ENCODE measurements at regions not wholly inside any gene's neighbourhood (a gene's known extent, or its start where the extent isn't known, plus 50 kb on each side); places are given as distances from the start of the nearest gene placed in this dataset.

DNA sequence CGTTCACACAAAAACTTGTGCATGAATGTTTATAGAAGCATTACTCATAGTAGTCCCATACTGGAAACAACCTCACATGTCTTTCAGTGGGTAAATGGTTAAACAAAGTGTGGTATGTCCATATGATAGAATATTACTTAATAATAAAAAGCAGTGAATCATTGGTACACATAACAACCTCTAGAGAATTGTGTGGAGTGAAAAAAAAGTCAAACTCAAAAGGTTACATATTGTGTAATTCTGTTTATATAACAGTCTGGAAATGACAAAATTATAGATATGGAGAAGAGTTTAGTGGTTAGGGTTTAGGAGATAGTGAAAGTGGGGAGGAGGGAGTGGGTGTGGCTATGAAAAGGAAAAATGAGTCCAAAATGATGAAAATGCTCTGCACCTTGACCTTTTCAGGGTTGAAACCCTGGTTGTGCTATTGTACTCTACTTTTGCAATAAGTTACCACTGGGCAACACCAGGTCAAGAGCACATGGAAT, 243.4 kb upstream of the DDI1 start:
- ChIA-PET POLR2A (no interaction called here), CTCF (no interaction called here)
- TF ChIP-seq, protein P1, sequence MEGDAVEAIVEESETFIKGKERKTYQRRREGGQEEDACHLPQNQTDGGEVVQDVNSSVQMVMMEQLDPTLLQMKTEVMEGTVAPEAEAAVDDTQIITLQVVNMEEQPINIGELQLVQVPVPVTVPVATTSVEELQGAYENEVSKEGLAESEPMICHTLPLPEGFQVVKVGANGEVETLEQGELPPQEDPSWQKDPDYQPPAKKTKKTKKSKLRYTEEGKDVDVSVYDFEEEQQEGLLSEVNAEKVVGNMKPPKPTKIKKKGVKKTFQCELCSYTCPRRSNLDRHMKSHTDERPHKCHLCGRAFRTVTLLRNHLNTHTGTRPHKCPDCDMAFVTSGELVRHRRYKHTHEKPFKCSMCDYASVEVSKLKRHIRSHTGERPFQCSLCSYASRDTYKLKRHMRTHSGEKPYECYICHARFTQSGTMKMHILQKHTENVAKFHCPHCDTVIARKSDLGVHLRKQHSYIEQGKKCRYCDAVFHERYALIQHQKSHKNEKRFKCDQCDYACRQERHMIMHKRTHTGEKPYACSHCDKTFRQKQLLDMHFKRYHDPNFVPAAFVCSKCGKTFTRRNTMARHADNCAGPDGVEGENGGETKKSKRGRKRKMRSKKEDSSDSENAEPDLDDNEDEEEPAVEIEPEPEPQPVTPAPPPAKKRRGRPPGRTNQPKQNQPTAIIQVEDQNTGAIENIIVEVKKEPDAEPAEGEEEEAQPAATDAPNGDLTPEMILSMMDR (IDR thresholded peaks at IDR 0.05; ENCODE audit: control extremely low read depth, extremely low read depth, low read depth, missing control alignments) = no peak
- DNase-seq (ENCODE audit: extremely low spot score) = no peak

- POLR2A ChIA-PET = no interaction called here
- TF ChIP-seq, protein P1 (IDR thresholded peaks at IDR 0.05; ENCODE audit: control extremely low read depth, extremely low read depth, low read depth, missing control alignments) = no peak
- CTCF ChIA-PET = no interaction called here
- DNase-seq (ENCODE audit: extremely low spot score) = no peak
Observed at GRCh38 chr11:103794262-103794661, 242.2 kb upstream of the DDI1 start.

DNA sequence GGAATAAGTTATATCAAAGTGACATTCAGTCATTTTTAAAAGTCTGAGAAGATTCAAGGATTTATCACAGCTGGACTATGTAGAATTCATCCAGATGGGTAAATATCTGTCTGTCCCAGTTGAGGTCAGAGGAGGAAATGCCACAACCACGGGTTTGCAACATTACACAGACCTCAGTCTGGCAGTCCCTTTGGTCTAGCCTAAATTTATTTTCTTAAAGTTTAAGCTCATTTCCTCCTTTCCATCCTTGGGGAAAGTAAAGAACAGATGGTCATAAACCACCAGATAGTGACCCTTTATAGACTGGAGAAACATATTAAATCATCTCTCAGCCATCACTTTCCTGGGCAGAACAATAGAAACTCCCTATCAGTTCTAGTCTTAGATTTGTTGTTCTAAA, 238.4 kb upstream of the DDI1 start:
- POLR2A ChIA-PET = no interaction called here

DNA sequence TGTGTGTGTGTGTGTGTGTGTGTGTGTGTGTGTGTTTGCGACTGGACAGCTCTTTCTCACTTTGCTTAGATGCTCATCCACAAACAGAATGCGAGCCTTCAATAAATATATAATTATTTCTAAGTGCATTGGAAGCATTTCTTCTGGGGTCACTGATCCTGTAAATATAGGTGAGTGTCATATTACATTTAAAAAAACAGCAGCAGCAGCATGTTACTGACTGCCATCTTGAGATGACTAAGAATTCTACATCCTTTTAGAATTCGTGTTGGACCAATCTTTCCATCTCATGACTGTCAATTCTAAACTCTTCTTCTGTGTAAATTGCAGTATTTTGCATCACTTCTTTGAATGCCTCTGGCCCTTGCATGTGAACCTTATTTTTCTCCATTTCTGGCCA, 238.0 kb upstream of the DDI1 start:
- TF ChIP-seq, protein P1 (IDR thresholded peaks at IDR 0.05; ENCODE audit: control extremely low read depth, extremely low read depth, low read depth, missing control alignments) = no peak
- ChIA-PET POLR2A (no interaction called here), CTCF (interaction anchor here (1.5 to 1.8 kb wide), 2 partner anchors 11 to 50 kb away, joined by 3 to 6 read pairs; no protein-coding TSS in a partner anchor)
- no peak for DNase-seq (ENCODE audit: extremely low spot score)

More for the DNA sequence above, 238.4 kb upstream of the DDI1 start:
- CTCF ChIA-PET = interaction anchor here (1.5 to 1.8 kb wide), 2 partner anchors 11 to 51 kb away, joined by 3 to 6 read pairs; no protein-coding TSS in a partner anchor
- DNase-seq (ENCODE audit: extremely low spot score) = no peak
- TF ChIP-seq, protein P1 (IDR thresholded peaks at IDR 0.05; ENCODE audit: control extremely low read depth, extremely low read depth, low read depth, missing control alignments) = no peak

GRCh38 chr11:103800406-103801114, 235.9 kb upstream of the DDI1 start:
- ChIA-PET CTCF (interaction anchor here (1.3 to 1.5 kb wide), 2 partner anchors 9 to 14 kb away, joined by 3 to 4 read pairs; no protein-coding TSS in a partner anchor), POLR2A (no interaction called here)
- TF ChIP-seq, protein P1 (IDR thresholded peaks at IDR 0.05; ENCODE audit: control extremely low read depth, extremely low read depth, low read depth, missing control alignments) = no peak
- DNase-seq (ENCODE audit: extremely low spot score) = no peak

DNA sequence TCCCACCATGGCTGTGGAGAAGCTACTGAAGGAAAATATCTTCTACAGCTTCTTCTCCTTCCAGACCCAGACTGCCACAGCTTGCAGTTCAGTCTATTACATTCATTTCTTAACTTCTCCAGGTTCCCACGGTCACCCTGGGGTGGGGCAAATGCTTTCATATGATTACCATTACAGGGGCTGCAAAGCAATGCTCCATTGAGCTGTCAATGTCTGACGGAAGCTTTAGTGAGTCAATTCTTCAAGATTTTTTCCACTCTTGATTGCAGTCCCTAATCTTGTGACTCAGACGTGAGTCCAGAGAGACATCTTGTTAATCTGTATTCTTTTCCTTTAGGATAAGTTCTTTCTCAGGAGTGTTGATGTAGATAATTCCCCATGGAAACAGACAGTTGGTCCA, 233.4 kb upstream of the DDI1 start:
- POLR2A ChIA-PET = no interaction called here
- CTCF ChIA-PET = no interaction called here

More for the DNA sequence above, 233.4 kb upstream of the DDI1 start:
- no peak for DNase-seq (ENCODE audit: extremely low spot score)
- TF ChIP-seq, protein P1 (IDR thresholded peaks at IDR 0.05; ENCODE audit: control extremely low read depth, extremely low read depth, low read depth, missing control alignments) = no peak
